NCI-H1436 treated with DMSO at 0.1 percent for 48 hours (cell line): ENCODE measurements at regions not wholly inside any gene's neighbourhood (a gene's known extent, or its start where the extent isn't known, plus 50 kb on each side); places are given as distances from the start of the nearest gene placed in this dataset.

Experiments
- DNase-seq: peaks from one replicate; lab custom pipeline; 2025; lab: John Stamatoyannopoulos, UW

GRCh38 chr2:46239175-46239846 is 57.9 kb upstream of the EPAS1 start:
- DNase-seq: no peak

- DNase-seq: no peak
Measured at GRCh38 chr2:46239847-46240181, 57.4 kb upstream of the EPAS1 start.

GRCh38 chr2:46241344-46241743 is 55.9 kb upstream of the EPAS1 start:
- peak; percentile 38 for DNase-seq

- no peak for DNase-seq
Measured at GRCh38 chr2:46245869-46246268, 51.3 kb upstream of the EPAS1 start.

GRCh38 chr2:46246790-46247189 is 50.4 kb upstream of the EPAS1 start:
- DNase-seq: no peak
